ENCODE measurements at regions not wholly inside any gene's neighbourhood (a gene's known extent, or its start where the extent isn't known, plus 50 kb on each side); places are given as distances from the start of the nearest gene placed in this dataset.
"Not testable (repeated sequence)": the region's sequence is repeated elsewhere in the genome, so short reads cannot be mapped to it uniquely, and the experiment has no call there.

DNA sequence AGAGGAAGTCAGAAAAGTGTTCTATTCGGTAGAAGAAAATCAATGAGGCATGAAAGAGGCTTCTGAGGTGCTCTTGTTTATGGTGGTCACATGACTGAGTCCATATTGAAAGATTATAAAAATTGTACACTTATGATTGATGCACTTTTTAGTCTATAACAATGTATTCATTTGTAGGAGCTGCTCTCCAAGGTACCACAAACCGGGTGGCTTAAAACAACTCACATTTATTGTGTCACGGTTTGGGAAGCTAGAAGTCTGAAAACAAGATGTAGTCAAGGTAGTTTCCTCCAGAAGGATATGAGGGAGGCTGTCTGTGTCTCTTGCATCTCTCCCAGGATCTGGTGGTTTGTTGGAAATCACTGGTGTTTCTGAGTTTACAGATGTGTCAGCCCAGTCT lies 86.6 kb upstream of the NIPA1 start:
- TF ChIP-seq RFX5 (IDR thresholded peaks at IDR 0.05); CHD4 (IDR thresholded peaks at IDR 0.05; ENCODE audit: borderline replicate concordance); NPAS2 (CRISPR knock-in tag; IDR thresholded peaks at IDR 0.05; ENCODE audit: borderline replicate concordance): not testable (repeated sequence)
- TF ChIP-seq, protein P1, sequence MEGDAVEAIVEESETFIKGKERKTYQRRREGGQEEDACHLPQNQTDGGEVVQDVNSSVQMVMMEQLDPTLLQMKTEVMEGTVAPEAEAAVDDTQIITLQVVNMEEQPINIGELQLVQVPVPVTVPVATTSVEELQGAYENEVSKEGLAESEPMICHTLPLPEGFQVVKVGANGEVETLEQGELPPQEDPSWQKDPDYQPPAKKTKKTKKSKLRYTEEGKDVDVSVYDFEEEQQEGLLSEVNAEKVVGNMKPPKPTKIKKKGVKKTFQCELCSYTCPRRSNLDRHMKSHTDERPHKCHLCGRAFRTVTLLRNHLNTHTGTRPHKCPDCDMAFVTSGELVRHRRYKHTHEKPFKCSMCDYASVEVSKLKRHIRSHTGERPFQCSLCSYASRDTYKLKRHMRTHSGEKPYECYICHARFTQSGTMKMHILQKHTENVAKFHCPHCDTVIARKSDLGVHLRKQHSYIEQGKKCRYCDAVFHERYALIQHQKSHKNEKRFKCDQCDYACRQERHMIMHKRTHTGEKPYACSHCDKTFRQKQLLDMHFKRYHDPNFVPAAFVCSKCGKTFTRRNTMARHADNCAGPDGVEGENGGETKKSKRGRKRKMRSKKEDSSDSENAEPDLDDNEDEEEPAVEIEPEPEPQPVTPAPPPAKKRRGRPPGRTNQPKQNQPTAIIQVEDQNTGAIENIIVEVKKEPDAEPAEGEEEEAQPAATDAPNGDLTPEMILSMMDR (IDR thresholded peaks at IDR 0.05) = not testable (repeated sequence)
